GM18868 (cell line): ENCODE measurements at regions not wholly inside any gene's neighbourhood (a gene's known extent, or its start where the extent isn't known, plus 50 kb on each side); places are given as distances from the start of the nearest gene placed in this dataset.

ENCODE experiments used
- ATAC-seq: cut with Tn5 transposase; IDR thresholded peaks from one replicate; pipeline ENCODE4 v1.9.1; 2021; ENCODE audit warnings: mild to moderate bottlenecking, moderate library complexity; ENCODE audit not compliant: unreplicated experiment

DNA sequence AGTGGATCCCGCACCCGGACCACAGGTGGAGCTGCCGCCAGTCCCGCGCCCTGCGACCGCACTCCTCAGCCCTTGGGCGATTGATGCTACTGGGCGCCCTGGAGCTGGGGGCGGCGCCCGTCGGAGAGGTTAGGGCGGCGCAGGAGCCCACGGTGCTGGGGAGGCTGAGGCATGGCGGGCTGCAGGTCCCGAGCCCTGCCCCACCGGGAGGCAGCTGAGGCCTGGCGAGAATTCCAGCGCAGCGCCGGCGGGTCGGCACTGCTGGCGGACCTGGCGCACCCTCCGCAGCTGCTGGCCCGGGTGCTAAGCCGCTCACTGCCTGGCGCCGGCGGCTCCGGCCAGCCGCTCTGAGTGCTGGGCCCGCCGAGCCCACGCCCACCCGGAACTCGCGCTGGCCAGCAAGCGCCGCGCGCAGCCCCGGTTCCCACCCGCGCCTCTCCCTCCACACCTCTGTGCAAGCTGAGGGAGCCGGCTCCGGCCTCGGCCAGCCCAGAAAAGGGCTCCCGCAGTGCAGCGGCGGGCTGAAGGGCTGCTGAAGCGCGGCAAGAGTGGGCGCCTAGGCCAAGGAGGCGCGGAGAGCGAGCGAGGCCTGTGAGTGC, 1256.5 kb downstream of the STIM2 start:
- no peak for ATAC-seq

DNA sequence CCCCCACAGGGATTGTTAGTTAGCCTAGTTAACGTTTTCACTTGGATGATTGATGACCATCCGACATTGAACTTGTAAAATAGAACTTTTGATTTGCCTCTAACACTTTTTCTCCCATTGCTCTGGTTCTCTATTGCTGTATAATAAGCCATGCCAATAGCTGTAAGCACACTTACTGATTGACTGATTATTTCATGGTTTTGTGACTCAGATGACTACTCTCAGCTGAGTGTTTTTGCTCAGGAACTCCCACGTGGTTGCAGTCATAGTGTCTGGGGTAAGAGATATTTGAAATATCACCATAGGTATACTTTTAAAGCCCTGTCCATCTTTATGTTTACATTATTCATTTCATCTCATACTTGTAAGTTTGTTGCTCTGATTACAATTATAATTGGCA, 1285.5 kb downstream of the STIM2 start:
- no peak for ATAC-seq

DNA sequence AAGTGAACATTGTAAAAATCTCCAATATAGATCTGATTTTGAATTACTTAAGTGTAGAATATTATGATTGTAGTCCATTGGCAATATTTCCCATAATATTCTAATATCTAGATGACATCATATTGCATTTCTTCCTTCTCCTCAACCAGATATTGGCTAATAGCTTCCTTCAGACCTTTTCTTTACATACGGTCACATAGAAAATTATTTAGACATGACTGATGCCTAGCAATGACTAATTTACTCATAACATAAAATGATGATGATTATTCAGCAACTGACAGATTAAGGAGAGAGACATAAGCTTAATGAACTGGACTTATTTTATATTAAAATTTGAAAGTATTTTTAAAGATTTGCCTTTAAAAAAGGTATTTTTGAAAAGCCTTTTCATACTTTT, 1287.6 kb downstream of the STIM2 start:
- ATAC-seq: no peak

- no peak for ATAC-seq
Measured at GRCh38 chr4:28149762-28150161, 1289.1 kb downstream of the STIM2 start.

DNA sequence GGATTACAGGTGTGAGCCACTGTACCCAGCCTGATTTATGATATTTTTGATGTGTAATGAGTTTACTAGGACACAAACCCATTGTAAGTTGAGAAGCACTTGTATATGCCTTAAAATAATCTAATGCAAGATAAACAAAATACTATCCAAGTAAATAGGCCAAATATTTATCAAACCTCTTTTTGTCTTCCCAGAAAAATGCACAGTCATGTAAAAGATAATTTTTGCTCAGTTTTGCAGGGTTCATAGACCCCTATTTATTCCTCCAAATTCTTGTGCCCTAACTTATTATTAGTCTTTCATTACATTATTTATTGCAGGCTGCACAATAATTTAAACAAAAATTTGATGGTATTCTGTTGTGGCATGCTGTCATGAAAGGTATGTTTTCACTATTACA, 1290.7 kb downstream of the STIM2 start:
- no peak for ATAC-seq

DNA sequence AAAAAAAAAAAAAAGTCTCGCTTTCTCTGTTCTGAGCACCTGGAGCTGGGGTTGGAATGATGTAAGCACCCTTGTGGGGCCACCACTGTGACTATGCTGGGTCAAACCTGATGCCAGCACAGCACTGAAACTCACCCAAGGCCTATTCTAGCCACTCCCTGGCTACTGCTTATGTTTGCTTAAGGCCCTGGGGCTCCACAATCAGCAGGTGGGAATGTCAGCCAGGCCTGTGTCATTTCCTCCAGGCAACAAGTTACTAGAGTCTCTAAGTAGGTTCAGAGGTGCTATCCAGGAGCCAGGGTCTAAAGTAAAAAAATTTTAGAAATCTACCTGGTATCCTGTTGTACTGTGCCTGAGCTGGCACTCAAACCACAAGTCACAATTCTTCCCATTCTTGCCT, 1306.8 kb downstream of the STIM2 start:
- no peak for ATAC-seq

GRCh38 chr4:28176942-28177341, 1316.3 kb downstream of the STIM2 start:
- ATAC-seq: no peak

DNA sequence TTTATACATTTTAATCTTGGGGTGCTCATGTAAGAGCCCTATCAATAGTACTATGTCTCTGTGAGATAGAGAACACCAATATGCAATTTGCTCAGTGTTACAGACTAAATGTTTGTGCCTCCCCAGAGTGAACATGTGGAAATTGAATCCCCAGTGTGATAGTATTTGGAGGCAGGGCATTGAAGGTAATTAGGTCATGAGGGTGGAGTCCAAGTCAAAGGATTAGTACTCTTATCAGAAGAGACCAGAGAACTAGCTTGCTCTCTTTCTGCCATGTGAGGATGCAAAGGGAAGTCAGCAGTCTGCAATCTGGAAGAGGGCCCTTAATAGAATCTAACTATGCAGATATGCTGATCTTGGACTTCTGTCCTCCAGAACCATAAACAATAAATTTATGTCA, 1317.0 kb downstream of the STIM2 start:
- ATAC-seq: no peak

GRCh38 chr4:28179126-28179525, 1318.5 kb downstream of the STIM2 start:
- ATAC-seq: no peak

- no peak for ATAC-seq
Measured at GRCh38 chr4:28209371-28209924, 1348.8 kb downstream of the STIM2 start.

GRCh38 chr4:28211676-28212470, 1351.2 kb downstream of the STIM2 start:
- no peak for ATAC-seq

- no peak for ATAC-seq
Measured at GRCh38 chr4:28221536-28221935, 1360.9 kb downstream of the STIM2 start.

DNA sequence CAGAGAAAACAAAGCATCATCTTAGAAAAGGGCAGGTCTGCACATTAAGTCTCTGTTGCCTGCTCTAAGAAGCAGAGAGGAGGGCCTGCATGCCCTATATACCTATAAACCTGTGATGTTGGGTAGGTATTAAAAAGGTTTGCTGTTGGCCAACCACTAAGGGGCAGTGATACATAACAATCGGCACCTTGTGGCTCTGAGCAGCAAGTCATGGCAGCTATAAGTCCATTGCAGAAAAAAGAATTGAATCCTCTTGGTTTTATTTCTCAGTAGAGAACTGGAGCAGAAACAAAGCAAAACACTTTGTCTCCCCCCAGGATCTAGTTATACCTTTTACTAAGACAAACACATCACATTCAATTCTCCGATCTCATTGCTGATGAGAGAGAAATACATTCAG, 1364.4 kb downstream of the STIM2 start:
- no peak for ATAC-seq

GRCh38 chr4:28225689-28226353, 1365.2 kb downstream of the STIM2 start:
- no peak for ATAC-seq

- ATAC-seq: no peak
Measured at GRCh38 chr4:28226962-28227361, 1366.3 kb downstream of the STIM2 start.

DNA sequence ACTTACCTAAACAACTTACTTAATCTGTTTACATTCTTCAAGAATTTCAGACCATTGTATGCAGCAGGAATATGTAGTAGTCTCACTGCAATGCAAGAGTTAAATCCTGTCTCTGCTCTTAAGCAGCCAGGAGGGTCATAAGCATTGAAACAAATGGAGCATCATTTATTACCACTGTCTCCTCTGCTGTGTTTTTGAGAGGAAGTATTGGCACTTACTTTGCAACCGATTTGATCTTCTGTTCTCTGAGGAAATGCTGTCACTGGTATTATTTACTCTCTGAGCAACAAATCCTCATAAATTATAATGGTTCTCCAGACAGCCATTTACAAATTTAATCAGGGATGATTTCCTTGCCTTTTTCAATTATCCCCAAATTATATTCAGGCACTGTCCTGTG, 1367.1 kb downstream of the STIM2 start:
- no peak for ATAC-seq

GRCh38 chr4:28228561-28229491, 1368.2 kb downstream of the STIM2 start:
- no peak for ATAC-seq

DNA sequence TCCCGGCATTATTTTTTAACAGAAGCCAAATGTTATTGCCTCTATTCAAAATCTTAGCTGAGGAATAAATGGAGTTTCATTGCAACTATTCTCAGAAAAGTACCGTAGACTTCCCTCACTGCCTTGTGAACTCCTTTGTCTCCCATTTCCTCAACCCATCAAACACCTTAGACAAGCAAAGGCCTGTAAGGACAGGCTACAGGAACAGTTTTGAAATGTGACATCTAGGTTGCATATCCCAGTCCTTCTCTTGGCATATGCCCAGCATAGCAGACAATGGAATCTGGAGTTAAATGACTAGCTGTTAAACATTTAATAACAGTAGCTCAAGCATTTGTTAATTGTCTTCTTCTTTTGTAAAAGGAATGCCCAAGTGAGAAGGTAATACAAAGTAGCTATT, 1371.7 kb downstream of the STIM2 start:
- no peak for ATAC-seq

- no peak for ATAC-seq
Measured at GRCh38 chr4:28232951-28233350, 1372.3 kb downstream of the STIM2 start.

- no peak for ATAC-seq
Measured at GRCh38 chr4:28233724-28234123, 1373.1 kb downstream of the STIM2 start.

DNA sequence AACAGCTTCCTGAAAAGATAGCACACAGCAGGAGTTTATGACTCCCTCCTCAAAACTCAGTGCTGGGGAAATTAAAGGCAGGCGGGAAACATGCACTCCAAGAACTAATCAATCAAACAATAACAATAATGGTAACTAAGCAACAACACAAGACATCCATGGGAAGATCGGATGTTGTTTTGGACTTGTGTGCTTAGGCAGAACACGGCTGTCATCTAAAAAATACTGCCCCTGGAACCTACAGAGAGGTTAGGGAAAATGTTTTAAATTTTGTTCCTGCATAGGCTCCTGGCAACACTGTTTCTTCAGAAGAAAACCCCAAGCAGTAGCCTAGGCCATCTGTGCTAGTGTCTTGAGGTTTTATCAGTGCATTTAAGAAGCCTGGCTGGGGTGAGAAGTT, 1378.2 kb downstream of the STIM2 start:
- no peak for ATAC-seq
